ENCODE measurements at regions not wholly inside any gene's neighbourhood (a gene's known extent, or its start where the extent isn't known, plus 50 kb on each side); places are given as distances from the start of the nearest gene placed in this dataset.

GRCh38 chr2:65549631-65550030, 117.2 kb upstream of the SPRED2 start:
- no peak for DNase-seq

- DNase-seq = no peak
Measured at GRCh38 chr2:65549257-65549627, 116.8 kb upstream of the SPRED2 start.

DNA sequence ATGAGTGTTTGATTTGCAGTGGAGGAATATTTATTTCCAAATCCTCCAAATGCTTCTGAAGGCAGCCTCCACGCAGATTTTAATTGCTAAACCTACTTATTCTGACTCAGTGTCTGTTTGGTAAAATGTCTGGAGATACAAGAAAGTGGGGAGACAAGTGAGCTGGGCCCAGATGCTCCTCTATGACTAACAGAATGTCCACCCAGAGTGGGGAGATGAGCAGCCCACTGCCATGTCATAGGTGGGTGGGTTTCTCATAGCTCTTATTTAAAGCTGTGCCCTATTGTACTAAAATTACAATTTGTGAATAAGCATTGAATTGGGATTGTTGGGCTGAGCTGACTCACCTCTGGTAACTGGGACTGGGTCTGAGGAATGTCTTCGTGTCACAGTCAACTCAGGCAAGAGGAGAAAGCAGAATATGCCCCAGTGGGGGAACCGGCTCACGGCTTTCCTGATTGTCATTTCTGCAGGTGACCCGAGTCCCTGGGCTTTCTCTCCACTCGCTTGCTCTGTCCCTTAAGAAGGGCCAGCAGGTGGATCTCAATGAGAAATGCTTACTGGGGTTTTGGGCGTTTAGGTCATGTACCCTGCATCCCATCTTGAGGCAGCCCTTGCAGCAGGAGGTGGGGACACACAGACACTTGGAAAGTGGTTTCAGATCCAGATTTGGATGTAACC, 116.3 kb upstream of the SPRED2 start:
- no peak for DNase-seq

DNA sequence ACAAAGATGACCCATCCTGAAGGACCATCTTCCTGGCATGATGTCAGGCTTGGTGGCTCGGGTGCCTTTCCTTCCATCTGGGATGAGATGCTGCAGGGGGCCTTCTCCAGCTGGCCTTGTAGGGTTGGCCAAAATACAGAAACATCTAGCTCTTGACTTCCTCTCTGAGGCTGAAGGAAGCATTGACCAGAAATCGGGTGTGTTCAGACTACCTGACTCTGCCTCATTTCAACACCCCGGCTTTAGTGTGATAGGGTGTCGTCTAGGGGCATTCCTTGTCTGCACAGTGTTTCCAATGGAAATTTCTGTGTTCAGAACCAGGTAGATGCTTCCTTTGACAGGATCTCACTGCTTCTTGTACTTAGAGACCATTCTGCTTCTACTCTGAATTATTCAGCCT, 115.7 kb upstream of the SPRED2 start:
- no peak for DNase-seq

- peak; percentile 70 for DNase-seq
Measured at GRCh38 chr2:65545837-65546805, 113.7 kb upstream of the SPRED2 start.

DNA sequence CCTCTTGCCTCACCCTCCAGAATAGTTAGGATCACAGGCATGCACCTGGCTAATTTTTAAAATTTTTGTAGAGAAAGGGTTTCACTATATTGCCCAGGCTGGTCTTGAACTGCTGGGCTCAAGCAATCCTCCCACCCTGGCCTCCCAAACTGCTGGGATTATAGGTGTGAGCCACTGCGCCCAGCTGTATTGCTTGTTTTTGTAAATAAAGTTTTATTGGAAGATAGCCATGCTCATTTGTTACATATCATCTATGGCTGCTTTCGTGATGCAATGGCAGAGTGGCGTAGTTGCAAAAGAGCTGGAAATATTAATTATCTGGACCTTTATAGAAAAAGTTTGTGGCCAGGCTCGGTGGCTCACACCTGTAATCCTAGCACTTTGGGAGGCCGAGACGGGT, 109.4 kb upstream of the SPRED2 start:
- DNase-seq = no peak

DNA sequence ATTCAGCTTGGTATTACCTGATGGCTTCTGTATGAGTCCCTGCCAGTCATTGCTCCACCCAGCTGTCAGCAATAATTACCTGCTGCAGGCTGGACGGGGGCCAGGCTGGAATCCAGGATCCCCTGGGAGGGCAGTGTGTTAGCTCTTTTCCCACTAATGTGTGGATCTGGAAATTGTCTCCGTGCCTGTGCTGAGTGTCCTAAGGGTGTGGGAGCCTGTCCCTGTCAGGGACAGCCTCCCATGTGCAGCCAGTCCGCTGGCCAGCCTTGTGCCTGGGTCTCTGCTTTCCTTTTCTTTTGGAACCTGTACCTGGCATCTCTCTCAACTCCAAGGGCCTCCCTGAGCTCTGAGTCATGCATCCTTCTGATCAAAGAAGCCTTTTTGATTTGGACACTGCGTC, 107.2 kb upstream of the SPRED2 start:
- DNase-seq = no peak

DNA sequence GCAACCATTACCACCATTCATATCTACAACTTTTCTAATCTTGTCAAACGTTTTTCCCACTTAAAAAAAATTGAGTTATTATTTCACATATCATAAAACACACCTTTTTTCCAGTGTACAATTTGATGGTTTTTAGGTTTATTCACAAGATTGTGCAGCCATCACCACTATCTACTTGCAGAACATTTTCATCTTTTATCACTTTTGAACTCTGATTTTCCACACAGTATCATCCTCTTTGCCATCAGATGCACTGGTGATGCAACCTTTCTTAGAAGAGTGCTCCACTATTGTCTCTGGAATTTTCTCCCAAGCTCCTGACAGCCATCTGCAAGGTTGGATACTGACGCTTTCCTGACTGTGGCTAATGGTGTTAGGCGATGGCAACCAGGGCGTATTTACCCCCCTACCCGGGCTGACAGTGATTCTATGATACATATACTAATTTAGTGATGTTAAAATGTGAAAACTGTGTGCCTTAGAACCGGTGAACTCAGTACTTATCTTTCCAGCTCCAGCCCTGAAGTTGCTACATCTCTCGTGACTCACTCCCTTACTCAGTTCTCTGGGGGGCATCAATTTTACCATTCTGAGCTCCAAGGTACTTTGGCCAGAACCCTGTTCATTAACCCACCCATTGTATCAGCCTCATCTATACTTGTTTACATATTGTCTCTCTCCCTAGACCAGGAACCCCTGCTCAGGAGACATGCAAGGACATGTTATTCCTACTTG, 105.4 kb upstream of the SPRED2 start:
- no peak for DNase-seq

GRCh38 chr2:65536596-65536995, 104.2 kb upstream of the SPRED2 start:
- DNase-seq = no peak

DNA sequence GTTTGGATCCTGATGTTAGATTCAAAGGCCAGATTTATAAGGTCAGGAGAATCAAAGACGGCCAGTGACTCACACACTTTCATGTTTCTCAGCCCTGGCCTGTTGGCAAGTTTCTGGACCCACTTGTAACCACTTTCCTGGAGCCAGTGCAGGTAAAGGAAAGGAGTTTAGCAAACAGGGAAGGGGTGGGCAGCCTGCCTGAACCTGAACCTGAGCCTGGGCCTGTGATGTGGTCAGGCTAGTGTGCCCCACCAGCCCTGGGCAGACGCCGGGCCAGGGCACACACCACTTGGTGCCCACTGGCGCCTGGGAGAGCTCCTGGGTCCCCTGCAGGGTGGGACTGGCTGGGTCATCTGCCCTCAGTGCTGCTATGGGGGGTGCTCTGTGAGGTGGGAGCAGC, 100.5 kb upstream of the SPRED2 start:
- DNase-seq = no peak

- no peak for DNase-seq
Measured at GRCh38 chr2:65532326-65532725, 99.9 kb upstream of the SPRED2 start.

DNA sequence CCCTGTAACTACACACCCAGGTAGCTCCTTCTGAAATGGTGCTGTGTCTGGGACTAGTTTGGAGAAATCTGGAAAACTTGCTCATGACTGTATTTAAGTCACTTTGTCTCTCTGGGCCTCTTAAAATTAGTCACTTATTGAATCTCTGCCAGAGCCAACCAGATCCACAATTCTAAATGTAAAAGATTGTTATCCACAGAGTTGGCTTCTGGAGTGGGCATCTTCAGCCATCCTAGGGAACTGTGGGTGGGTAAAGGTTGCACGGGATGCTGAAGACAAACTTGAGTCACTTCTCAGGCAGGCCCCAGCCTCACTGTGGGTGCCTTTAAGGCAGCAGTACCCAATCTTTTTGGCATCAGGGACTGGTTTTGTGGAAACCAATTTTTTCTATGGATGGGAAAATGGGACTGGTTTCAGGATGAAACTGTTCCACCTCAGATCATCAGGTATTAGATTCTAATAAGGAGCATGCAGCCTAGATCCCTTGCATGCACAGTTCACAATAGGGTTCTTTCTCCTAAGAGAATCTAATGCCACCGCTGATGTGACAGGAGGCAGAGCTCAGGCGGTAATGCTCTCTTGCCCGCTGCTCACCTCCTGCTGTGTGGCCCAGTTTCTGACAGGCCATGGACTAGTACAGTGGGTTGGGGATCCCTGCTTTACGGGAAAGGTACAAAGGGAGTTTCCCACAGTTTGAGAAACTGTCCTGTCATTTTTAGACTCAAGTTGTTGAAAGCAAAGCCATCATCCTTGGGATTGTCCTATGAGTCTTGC, 98.3 kb upstream of the SPRED2 start:
- DNase-seq = no peak

- DNase-seq = no peak
Measured at GRCh38 chr2:65529419-65529818, 97.0 kb upstream of the SPRED2 start.

GRCh38 chr2:65528241-65528574, 95.8 kb upstream of the SPRED2 start:
- no peak for DNase-seq

DNA sequence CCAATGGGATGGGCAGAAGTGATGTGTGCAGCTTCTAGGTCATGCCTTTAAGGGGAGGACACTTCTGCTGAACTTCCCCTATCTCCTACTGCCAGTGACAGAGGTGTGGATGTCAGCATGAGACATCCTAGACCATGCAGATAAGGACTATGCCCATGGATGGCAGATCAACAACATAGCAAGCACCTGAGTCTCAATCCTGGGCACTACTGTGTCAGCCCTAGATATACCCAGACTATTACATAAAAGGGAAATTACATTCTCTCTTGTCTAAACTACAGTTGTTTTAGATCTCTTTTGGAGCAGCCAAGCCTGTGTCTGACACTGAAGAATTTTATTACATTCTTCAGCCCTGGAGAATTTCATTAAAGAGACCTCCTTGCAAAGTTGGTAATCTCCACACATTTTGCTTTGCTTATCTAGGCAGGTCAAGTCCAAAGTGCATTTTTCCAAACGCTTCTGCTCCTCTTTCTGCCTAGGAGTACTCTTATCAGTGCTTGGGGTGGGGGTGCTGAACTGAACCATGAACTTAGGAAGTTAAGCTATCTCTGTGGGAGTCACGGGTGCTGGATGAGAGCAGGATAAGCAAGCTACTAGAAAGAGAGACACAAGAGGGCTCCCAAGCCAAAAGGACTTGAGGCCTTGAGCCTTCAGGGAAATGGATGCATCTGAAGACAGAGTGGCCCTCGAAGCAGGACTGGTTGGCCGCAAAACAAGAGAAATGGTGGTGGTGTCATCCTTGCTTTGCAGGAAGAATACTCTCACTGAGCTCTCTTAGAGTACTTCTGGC, 95.2 kb upstream of the SPRED2 start:
- no peak for DNase-seq

- DNase-seq = no peak
Measured at GRCh38 chr2:65525616-65526231, 93.3 kb upstream of the SPRED2 start.

GRCh38 chr2:65522922-65523321, 90.5 kb upstream of the SPRED2 start:
- no peak for DNase-seq

DNA sequence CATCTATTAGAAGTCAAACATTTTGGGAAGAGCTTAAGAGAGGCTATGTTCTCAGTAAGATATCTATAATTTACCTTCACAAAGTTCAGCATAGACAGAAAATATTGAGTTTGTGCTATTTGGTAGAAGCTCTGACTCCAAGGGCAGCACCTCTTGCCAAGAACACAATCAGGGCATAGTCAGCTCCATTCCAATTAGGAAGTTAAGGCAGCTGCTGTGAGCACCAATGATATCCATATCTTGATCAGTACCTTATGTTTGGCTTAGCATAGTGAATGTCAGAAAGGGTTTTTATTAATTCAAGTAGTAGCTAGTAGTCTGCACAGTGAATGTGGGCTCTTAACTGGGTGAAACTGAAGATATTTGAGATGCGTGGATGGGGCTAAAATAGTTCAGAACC, 86.4 kb upstream of the SPRED2 start:
- DNase-seq = no peak

GRCh38 chr2:65514555-65515195, 82.3 kb upstream of the SPRED2 start:
- peak; percentile 5 for DNase-seq

GRCh38 chr2:65512783-65513182, 80.4 kb upstream of the SPRED2 start:
- DNase-seq = no peak

- DNase-seq = no peak
Measured at GRCh38 chr2:65511306-65511705, 78.9 kb upstream of the SPRED2 start.
